ENCODE measurements at regions not wholly inside any gene's neighbourhood (a gene's known extent, or its start where the extent isn't known, plus 50 kb on each side); places are given as distances from the start of the nearest gene placed in this dataset.

DNA sequence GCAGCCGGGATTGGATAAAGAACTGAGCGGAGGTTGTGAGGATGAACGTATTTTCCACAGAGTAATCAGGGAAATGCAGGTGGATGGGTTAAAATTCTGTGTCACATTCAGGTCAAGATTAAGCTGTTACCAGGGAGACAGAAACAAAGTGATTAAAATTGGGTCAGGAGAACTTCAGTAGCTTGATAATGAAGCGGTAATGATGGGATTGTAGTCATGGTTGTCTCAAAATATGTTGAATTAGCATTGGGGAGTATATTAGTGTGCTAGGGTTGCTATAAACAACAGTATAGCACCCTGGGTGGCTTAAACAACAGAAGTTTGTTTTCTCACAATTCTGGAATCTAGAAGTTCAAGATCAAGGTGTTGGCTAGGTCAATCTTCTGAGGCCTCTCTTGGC lies 155.5 kb downstream of the GJA1 start:
- TF ChIP-seq, protein P1, sequence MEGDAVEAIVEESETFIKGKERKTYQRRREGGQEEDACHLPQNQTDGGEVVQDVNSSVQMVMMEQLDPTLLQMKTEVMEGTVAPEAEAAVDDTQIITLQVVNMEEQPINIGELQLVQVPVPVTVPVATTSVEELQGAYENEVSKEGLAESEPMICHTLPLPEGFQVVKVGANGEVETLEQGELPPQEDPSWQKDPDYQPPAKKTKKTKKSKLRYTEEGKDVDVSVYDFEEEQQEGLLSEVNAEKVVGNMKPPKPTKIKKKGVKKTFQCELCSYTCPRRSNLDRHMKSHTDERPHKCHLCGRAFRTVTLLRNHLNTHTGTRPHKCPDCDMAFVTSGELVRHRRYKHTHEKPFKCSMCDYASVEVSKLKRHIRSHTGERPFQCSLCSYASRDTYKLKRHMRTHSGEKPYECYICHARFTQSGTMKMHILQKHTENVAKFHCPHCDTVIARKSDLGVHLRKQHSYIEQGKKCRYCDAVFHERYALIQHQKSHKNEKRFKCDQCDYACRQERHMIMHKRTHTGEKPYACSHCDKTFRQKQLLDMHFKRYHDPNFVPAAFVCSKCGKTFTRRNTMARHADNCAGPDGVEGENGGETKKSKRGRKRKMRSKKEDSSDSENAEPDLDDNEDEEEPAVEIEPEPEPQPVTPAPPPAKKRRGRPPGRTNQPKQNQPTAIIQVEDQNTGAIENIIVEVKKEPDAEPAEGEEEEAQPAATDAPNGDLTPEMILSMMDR (conservative IDR thresholded peaks at IDR 0.05; ENCODE audit: low read length) = no peak
- TF ChIP-seq EZH2phosphoT487 (IDR thresholded peaks at IDR 0.05; ENCODE audit: borderline replicate concordance) = no peak

Data from Loucy (cell line).